ENCODE measurements at regions not wholly inside any gene's neighbourhood (a gene's known extent, or its start where the extent isn't known, plus 50 kb on each side); places are given as distances from the start of the nearest gene placed in this dataset.

GRCh38 chr13:71255633-71256032 lies 611.4 kb downstream of the DACH1 start:
- Histone ChIP-seq H3K9ac (ENCODE audit: low read length) (no peak overlapping the region), H3K4me3 (ENCODE audit: insufficient read depth, low read length, poor library complexity, severe bottlenecking) (no peak overlapping the region), H3K79me2 (ENCODE audit: insufficient read depth, low read length) (no peaks in the 10 kb centered on the region), H3K4me2 (ENCODE audit: low read depth, low read length, poor library complexity, severe bottlenecking) (no peak overlapping the region), H3K9me2 (replicated peaks; ENCODE audit: insufficient read depth, low read length) (no peaks in the 10 kb centered on the region), H3K27me3 (ENCODE audit: low read length) (no peaks in the 10 kb centered on the region), H2AFZ (ENCODE audit: low read depth, low read length, severe bottlenecking) (no peak overlapping the region), H3F3A (ENCODE audit: insufficient read depth) (no peaks in the 10 kb centered on the region), H3K36me3 (ENCODE audit: low read length) (no peaks in the 10 kb centered on the region), H4K20me1 (ENCODE audit: low read depth, low read length) (no peaks in the 10 kb centered on the region), H3K9me3 (ENCODE audit: insufficient read depth, low read length) (no peaks in the 10 kb centered on the region), H3K27ac (ENCODE audit: low read depth, low read length) (no peak overlapping the region)
- TF ChIP-seq, protein P1, sequence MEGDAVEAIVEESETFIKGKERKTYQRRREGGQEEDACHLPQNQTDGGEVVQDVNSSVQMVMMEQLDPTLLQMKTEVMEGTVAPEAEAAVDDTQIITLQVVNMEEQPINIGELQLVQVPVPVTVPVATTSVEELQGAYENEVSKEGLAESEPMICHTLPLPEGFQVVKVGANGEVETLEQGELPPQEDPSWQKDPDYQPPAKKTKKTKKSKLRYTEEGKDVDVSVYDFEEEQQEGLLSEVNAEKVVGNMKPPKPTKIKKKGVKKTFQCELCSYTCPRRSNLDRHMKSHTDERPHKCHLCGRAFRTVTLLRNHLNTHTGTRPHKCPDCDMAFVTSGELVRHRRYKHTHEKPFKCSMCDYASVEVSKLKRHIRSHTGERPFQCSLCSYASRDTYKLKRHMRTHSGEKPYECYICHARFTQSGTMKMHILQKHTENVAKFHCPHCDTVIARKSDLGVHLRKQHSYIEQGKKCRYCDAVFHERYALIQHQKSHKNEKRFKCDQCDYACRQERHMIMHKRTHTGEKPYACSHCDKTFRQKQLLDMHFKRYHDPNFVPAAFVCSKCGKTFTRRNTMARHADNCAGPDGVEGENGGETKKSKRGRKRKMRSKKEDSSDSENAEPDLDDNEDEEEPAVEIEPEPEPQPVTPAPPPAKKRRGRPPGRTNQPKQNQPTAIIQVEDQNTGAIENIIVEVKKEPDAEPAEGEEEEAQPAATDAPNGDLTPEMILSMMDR (IDR thresholded peaks at IDR 0.05; ENCODE audit: insufficient read depth, low read length, poor library complexity, severe bottlenecking): no peak
- TF ChIP-seq EZH2phosphoT487 (conservative IDR thresholded peaks at IDR 0.05; ENCODE audit: low read length): no peak

DNA sequence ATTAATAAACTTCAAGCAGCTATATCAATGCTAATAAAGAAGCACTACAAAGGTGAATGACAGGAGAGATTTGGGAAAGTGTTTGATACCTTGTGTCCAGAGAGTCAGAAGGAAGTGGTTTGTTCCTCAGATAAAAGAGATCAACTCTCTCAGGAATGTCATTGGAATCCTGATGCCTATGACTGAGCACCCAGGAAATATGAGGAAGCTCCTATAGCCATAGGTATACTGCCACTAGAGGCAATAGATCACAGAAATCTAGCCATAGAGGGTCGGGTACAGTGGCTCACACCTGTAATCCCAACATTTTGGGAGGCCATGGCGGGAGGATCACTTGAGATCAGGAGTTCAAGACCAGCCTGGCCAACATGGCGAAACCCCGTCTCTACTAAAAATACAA lies 612.6 kb downstream of the DACH1 start:
- Histone ChIP-seq H2AFZ (ENCODE audit: low read depth, low read length, severe bottlenecking) (no peak overlapping the region), H3F3A (ENCODE audit: insufficient read depth) (no peaks in the 10 kb centered on the region), H3K27ac (ENCODE audit: low read depth, low read length) (no peak overlapping the region), H3K79me2 (ENCODE audit: insufficient read depth, low read length) (no peaks in the 10 kb centered on the region), H3K4me3 (ENCODE audit: insufficient read depth, low read length, poor library complexity, severe bottlenecking) (no peak overlapping the region), H3K27me3 (ENCODE audit: low read length) (no peaks in the 10 kb centered on the region), H4K20me1 (ENCODE audit: low read depth, low read length) (no peaks in the 10 kb centered on the region), H3K9me2 (replicated peaks; ENCODE audit: insufficient read depth, low read length) (no peaks in the 10 kb centered on the region), H3K4me2 (ENCODE audit: low read depth, low read length, poor library complexity, severe bottlenecking) (no peak overlapping the region), H3K36me3 (ENCODE audit: low read length) (no peaks in the 10 kb centered on the region), H3K9ac (ENCODE audit: low read length) (no peak overlapping the region), H3K9me3 (ENCODE audit: insufficient read depth, low read length) (no peaks in the 10 kb centered on the region)
- no peak for TF ChIP-seq EZH2phosphoT487 (conservative IDR thresholded peaks at IDR 0.05; ENCODE audit: low read length)
- TF ChIP-seq, protein P1 (IDR thresholded peaks at IDR 0.05; ENCODE audit: insufficient read depth, low read length, poor library complexity, severe bottlenecking): no peak

DNA sequence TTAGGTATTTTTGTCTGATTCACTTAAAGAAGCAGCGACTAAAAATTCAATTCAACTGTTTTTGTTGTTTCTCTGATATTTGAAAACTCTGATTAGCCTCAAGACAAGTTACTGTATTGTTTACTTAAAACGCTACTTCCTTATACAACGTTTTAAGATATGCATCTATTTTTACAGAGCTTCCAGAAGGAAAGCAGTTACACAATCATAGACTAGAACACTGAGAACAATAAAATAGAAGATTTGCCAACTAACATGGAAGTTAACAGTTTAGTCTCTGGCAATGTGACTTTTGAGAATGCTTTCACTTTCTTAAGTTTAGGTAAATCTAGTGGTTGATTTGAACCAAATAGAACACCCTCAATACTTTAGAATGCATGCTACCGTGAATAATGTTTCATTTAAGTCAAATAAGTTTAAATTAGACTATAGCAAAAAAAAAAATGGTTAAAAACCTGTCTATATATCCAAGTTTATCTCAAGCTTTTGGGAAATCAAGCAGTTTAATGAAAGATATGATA lies 614.8 kb downstream of the DACH1 start:
- Histone ChIP-seq H3K9me3 (ENCODE audit: insufficient read depth, low read length) (no peaks in the 10 kb centered on the region), H3K27me3 (ENCODE audit: low read length) (no peaks in the 10 kb centered on the region), H4K20me1 (ENCODE audit: low read depth, low read length) (no peaks in the 10 kb centered on the region), H3F3A (ENCODE audit: insufficient read depth) (no peaks in the 10 kb centered on the region), H3K4me3 (ENCODE audit: insufficient read depth, low read length, poor library complexity, severe bottlenecking) (no peak overlapping the region), H3K79me2 (ENCODE audit: insufficient read depth, low read length) (no peaks in the 10 kb centered on the region), H3K36me3 (ENCODE audit: low read length) (no peaks in the 10 kb centered on the region), H2AFZ (ENCODE audit: low read depth, low read length, severe bottlenecking) (no peak overlapping the region), H3K27ac (ENCODE audit: low read depth, low read length) (no peak overlapping the region), H3K4me2 (ENCODE audit: low read depth, low read length, poor library complexity, severe bottlenecking) (no peak overlapping the region), H3K9ac (ENCODE audit: low read length) (no peak overlapping the region), H3K9me2 (replicated peaks; ENCODE audit: insufficient read depth, low read length) (no peaks in the 10 kb centered on the region)
- TF ChIP-seq EZH2phosphoT487 (conservative IDR thresholded peaks at IDR 0.05; ENCODE audit: low read length): no peak
- TF ChIP-seq, protein P1 (IDR thresholded peaks at IDR 0.05; ENCODE audit: insufficient read depth, low read length, poor library complexity, severe bottlenecking): no peak
